BLaER1 (cell line): ENCODE measurements at regions not wholly inside any gene's neighbourhood (a gene's known extent, or its start where the extent isn't known, plus 50 kb on each side); places are given as distances from the start of the nearest gene placed in this dataset.

Source experiments
- H3K27ac ChIP-seq: shearing (Covaris generic); formaldehyde crosslinking; 2 replicates; pipeline ENCODE4 v1.8.1; 2022
- H3K27me3 ChIP-seq: shearing (Covaris generic); formaldehyde crosslinking; 2 replicates; pipeline ENCODE4 v1.8.1; 2022
- H3K36me3 ChIP-seq: shearing (Covaris generic); formaldehyde crosslinking; 2 replicates; pipeline ENCODE4 v1.8.1; 2022
- H3K4me1 ChIP-seq: shearing (Covaris generic); formaldehyde crosslinking; 2 replicates; pipeline ENCODE4 v1.8.1; 2022
- H3K4me2 ChIP-seq: shearing (Covaris generic); formaldehyde crosslinking; 2 replicates; pipeline ENCODE4 v1.8.1; 2022
- H3K4me3 ChIP-seq: shearing (Covaris generic); formaldehyde crosslinking; 2 replicates; pipeline ENCODE4 v1.8.1; 2022
- H3K9ac ChIP-seq: shearing (Covaris generic); formaldehyde crosslinking; 2 replicates; pipeline ENCODE4 v1.8.1; 2022
- H3K9me3 ChIP-seq: shearing (Covaris generic); formaldehyde crosslinking; 2 replicates; pipeline ENCODE4 v1.8.1; 2022
- H4K20me1 ChIP-seq: shearing (Covaris generic); formaldehyde crosslinking; 2 replicates; pipeline ENCODE4 v1.8.1; 2022
- Cebpa-rat ChIP-seq: shearing (Covaris generic); IDR thresholded peaks from 2 replicates; pipeline ENCODE4 v1.8.1; 2022

DNA sequence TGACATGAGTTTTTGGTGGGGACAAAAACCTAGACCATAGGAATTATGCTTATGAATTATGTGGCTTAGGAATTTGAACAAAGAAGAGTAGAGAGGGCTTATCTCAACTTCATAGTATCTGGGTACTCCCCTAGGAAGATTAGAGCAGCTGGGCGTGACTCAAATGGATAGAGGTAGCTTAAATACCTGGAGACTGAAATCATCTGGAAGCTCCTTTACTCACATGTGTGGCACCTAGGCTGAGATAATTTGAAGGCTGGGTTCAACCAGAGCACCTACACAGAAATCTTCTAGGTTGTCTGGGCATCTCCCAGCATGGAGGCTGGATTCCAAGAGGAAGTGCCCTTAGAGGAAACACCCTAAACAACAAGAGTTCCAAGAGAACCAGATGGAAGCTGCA lies 393.9 kb downstream of the ADAMTS20 start:
- Histone ChIP-seq H3K27me3 (no peaks in the 10 kb centered on the region), H4K20me1 (no peaks in the 10 kb centered on the region), H3K4me3 (no peak overlapping the region), H3K9me3 (no peaks in the 10 kb centered on the region), H3K9ac (no peak overlapping the region), H3K36me3 (no peaks in the 10 kb centered on the region), H3K4me1 (no peaks in the 10 kb centered on the region), H3K27ac (no peak overlapping the region), H3K4me2 (no peak overlapping the region)
- TF ChIP-seq Cebpa-rat = no peak

DNA sequence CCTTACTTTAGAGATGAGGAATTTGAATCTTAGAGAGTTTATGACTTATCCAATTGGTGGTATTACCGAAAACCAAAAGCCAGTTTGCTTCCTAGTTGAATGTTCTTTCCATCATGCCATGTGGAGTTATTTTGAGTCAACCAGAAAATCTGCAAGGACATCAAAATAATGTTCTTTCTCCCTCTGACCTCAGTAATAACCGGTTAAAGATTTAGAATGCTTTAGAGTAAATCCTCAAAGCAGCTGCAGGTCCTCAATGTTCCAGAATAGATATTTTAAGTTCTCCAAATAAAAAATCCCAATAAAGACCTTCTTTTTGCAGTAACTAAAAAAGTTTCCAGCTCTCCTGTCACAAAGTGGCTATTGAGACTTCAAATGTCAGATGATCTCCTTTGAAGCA lies 396.6 kb downstream of the ADAMTS20 start:
- Histone ChIP-seq H3K27me3 (no peaks in the 10 kb centered on the region), H3K4me2 (no peak overlapping the region), H4K20me1 (no peaks in the 10 kb centered on the region), H3K9ac (no peak overlapping the region), H3K9me3 (no peaks in the 10 kb centered on the region), H3K4me1 (no peaks in the 10 kb centered on the region), H3K27ac (no peak overlapping the region), H3K4me3 (no peak overlapping the region), H3K36me3 (no peaks in the 10 kb centered on the region)
- no peak for TF ChIP-seq Cebpa-rat

DNA sequence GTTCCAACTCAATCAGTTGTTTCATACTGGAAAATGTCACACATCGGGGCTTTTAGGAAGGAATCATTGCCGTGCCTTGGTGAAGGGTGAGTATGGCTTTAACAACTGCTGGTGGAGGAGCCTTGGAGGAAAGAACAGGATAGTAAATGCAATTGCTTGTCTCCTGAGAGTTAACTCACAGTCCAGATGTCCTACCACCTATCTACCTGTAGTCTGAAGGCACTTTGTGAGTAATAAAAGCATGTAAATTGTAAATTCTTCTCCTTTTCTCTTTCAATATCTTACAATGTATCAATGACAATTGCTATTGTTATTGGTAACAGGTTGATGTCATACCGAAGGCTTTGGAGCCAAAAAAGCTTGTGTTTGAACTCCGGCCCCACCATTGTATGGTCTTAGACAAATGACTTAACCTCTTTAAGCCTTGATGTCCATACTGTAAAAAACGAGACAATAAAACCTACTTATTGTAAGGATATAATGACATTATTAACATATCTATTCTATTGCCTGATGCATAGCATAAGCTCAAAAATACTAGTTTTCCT lies 397.4 kb downstream of the ADAMTS20 start:
- no peaks in the 10 kb centered on the region for H3K9me3 ChIP-seq
- H3K27ac ChIP-seq = no peak overlapping the region
- H3K4me2 ChIP-seq = no peak overlapping the region
- H4K20me1 ChIP-seq = no peaks in the 10 kb centered on the region
- no peak overlapping the region for H3K4me3 ChIP-seq
- no peaks in the 10 kb centered on the region for H3K36me3 ChIP-seq
- TF ChIP-seq Cebpa-rat = no peak
- H3K9ac ChIP-seq = no peak overlapping the region
- no peaks in the 10 kb centered on the region for H3K27me3 ChIP-seq
- no peaks in the 10 kb centered on the region for H3K4me1 ChIP-seq

DNA sequence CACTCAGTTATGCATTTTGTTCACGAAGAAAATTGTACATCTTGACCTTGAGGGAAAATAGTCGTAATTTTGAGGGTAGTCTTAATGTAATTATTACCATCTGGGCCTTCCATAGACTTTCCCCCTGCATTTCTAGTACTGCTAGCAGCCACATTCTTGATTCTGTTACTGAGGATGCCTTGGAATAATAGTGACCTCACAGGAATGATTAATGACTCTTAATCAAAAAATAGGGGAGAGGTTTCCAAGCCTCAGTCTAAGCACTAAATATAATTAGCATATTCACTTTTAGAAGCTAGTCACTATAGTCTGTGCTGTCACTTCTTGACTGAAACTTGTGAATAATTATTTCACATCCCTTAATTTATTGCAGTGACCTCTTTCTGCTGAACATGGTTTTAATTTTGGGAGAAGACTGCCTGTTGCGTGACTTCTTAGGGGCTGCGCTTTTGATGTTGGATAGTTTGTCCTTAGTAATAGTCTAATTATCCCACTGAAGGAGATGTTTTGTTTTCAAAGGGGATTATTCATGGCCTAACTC lies 400.5 kb downstream of the ADAMTS20 start:
- H3K4me2 ChIP-seq = no peak overlapping the region
- H3K4me3 ChIP-seq = no peak overlapping the region
- H4K20me1 ChIP-seq = no peaks in the 10 kb centered on the region
- no peak overlapping the region for H3K27ac ChIP-seq
- no peak for TF ChIP-seq Cebpa-rat
- H3K27me3 ChIP-seq = no peaks in the 10 kb centered on the region
- no peaks in the 10 kb centered on the region for H3K9me3 ChIP-seq
- H3K36me3 ChIP-seq = no peaks in the 10 kb centered on the region
- no peaks in the 10 kb centered on the region for H3K4me1 ChIP-seq
- H3K9ac ChIP-seq = no peak overlapping the region

DNA sequence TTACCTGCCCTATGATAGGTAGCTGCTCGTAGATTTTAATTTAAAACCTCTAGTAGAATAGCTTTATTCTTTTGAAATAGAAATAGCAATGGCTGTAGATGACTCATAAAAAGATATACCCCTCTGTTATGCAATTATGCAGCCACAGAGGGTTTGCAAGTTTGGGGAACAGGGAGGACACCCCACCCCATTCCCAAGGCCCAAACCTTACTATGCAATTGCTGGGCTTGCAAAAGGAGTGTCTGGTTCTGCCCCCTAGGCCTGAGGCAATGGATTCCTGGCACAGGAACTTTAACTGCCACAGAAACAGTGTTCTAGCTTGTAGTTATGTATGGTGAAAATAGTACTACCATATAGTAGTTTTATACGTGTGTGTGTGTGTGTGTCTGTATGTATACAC lies 403.3 kb downstream of the ADAMTS20 start:
- no peaks in the 10 kb centered on the region for H3K36me3 ChIP-seq

DNA sequence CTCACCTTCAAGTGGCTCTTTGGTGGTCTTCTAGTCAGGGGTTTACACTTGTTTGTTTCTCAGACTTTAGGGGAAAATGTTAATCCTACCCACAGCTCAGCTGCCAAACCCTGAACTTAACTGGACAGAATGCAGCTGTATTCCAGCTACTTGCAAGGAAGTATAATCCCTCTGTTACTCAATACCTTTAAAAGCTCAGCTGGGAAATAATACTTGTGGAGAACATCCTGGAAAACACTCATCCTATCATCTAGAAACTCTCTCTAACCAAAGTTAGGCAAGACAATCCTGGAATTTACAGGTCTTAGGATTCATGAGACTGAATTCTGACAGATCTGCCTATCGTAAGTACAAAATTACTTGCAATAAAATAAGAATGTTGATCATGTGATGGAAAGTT lies 404.1 kb downstream of the ADAMTS20 start:
- Histone ChIP-seq H3K9ac (no peak overlapping the region), H3K4me2 (no peak overlapping the region), H3K9me3 (no peaks in the 10 kb centered on the region), H3K36me3 (no peaks in the 10 kb centered on the region), H3K27me3 (no peaks in the 10 kb centered on the region), H3K4me3 (no peak overlapping the region), H4K20me1 (no peaks in the 10 kb centered on the region), H3K4me1 (no peaks in the 10 kb centered on the region), H3K27ac (no peak overlapping the region)
- TF ChIP-seq Cebpa-rat = no peak

More for the DNA sequence above, 403.3 kb downstream of the ADAMTS20 start:
- no peaks in the 10 kb centered on the region for H4K20me1 ChIP-seq
- no peaks in the 10 kb centered on the region for H3K4me1 ChIP-seq
- H3K9ac ChIP-seq = no peak overlapping the region
- H3K4me3 ChIP-seq = no peak overlapping the region
- H3K4me2 ChIP-seq = no peak overlapping the region
- no peaks in the 10 kb centered on the region for H3K9me3 ChIP-seq
- TF ChIP-seq Cebpa-rat = no peak
- no peaks in the 10 kb centered on the region for H3K27me3 ChIP-seq
- H3K27ac ChIP-seq = no peak overlapping the region

DNA sequence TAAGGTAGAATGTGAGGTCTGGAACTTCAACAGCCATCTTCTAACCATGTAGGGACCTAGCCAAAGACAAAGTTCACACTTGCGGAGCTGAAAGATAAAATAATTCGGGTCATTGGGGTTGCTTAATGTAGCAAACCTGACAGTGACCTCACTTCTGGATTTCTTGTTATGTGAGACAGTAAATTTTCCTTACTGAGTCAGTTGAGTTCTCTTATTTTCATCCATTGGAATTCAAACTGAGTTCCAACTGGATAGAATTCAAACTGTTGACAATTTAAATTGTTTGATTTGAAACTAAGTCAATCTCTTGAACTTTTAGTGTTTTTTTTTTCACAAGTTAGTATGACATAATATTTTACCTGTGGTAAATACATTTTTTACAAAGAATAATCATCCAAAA lies 406.5 kb downstream of the ADAMTS20 start:
- H3K27me3 ChIP-seq = no peaks in the 10 kb centered on the region
- no peaks in the 10 kb centered on the region for H3K9me3 ChIP-seq
- no peak overlapping the region for H3K27ac ChIP-seq
- H3K4me1 ChIP-seq = no peaks in the 10 kb centered on the region
- no peak overlapping the region for H3K4me2 ChIP-seq
- TF ChIP-seq Cebpa-rat = no peak
- H3K36me3 ChIP-seq = no peaks in the 10 kb centered on the region
- no peak overlapping the region for H3K4me3 ChIP-seq
- no peaks in the 10 kb centered on the region for H4K20me1 ChIP-seq
- no peak overlapping the region for H3K9ac ChIP-seq

DNA sequence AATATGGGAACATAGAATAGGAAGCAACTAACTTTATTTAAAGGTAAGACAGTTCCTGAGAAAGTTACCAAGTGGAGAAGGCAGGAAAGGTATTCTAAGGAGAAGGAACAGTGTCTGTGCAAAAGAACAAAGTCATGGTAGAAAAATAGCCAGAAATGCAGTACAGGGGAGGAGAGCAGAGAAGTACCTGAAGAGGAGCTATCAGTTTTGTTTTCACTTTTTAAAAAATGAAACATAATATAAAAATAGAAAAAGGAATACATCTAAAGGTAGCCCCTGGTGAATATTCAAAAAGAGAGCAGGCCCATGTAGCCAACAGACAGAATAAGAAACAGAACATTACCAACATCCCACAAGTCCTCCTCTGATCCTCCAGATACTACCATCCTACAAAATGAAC lies 408.7 kb downstream of the ADAMTS20 start:
- H3K9ac ChIP-seq = no peak overlapping the region
- no peak for TF ChIP-seq Cebpa-rat
- no peaks in the 10 kb centered on the region for H3K9me3 ChIP-seq
- no peak overlapping the region for H3K4me2 ChIP-seq
- no peaks in the 10 kb centered on the region for H4K20me1 ChIP-seq
- no peaks in the 10 kb centered on the region for H3K27me3 ChIP-seq
- no peak overlapping the region for H3K27ac ChIP-seq
- H3K4me3 ChIP-seq = no peak overlapping the region
- no peaks in the 10 kb centered on the region for H3K36me3 ChIP-seq
- no peaks in the 10 kb centered on the region for H3K4me1 ChIP-seq

DNA sequence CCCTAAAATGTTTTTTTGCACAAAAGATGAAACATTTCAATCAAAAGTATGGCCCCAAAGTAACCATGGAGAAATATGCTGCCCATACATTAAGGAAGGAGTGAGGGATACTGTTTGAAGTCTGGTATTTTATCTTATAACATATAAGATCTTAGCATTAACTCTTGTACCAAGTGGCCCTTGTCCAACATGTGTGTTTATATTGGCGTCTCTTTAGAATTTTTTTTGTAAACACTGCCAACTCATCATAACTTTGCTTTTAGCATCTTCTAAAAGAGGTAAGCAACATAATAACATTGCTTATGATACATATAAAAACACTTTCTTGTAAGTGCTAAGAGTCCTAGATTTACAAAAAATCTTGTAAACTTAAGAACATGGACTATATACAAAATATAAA lies 419.7 kb downstream of the ADAMTS20 start:
- Histone ChIP-seq H3K9me3 (no peaks in the 10 kb centered on the region), H3K4me1 (no peaks in the 10 kb centered on the region), H3K4me2 (no peak overlapping the region), H4K20me1 (no peaks in the 10 kb centered on the region), H3K27ac (no peak overlapping the region), H3K36me3 (no peaks in the 10 kb centered on the region), H3K9ac (no peak overlapping the region), H3K4me3 (no peak overlapping the region), H3K27me3 (no peaks in the 10 kb centered on the region)
- TF ChIP-seq Cebpa-rat = no peak

DNA sequence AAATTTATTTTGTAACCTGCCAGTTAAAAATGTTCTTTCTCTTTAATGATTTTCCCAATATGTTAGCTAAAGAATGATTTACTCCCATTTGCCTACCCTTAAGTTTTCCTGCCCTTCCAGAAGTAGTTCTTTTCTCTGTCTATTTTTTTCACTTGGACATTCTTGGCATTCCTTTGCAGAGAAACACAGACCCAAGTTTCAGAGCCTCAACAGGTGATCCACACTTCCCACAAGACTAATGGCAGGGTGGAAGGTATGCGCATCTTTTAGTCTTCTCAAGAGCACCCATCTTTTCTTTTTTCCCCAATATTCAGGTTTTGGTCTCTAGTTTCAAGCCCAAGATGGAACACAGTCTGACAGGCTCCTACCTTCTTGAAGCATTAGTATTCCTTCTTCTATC lies 420.7 kb downstream of the ADAMTS20 start:
- H3K9me3 ChIP-seq = no peaks in the 10 kb centered on the region
- H3K27me3 ChIP-seq = no peaks in the 10 kb centered on the region
- no peaks in the 10 kb centered on the region for H3K36me3 ChIP-seq
- TF ChIP-seq Cebpa-rat = no peak
- no peak overlapping the region for H3K4me3 ChIP-seq
- no peak overlapping the region for H3K9ac ChIP-seq
- H4K20me1 ChIP-seq = no peaks in the 10 kb centered on the region
- no peak overlapping the region for H3K27ac ChIP-seq
- H3K4me2 ChIP-seq = no peak overlapping the region
- no peaks in the 10 kb centered on the region for H3K4me1 ChIP-seq
